ENCODE measurements at regions not wholly inside any gene's neighbourhood (a gene's known extent, or its start where the extent isn't known, plus 50 kb on each side); places are given as distances from the start of the nearest gene placed in this dataset.

DNA sequence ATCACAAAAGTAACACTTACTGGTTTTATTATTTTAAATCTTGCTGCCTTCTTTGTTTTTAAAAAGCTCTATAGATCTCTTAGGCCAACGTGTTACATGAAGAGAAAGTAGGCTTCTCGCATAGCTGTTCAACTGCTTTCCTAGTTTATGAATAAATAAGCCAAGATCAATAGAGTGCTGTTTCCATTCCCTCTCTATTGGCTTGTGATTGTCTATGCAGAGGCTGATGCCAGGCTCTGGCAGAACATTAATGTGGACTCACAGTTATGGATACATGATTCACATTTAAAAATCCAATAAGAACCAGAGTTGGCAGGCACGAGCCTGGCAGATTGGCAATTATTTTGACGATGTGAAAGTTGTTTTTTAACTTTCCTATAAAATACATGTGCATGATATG, 137.5 kb downstream of the GNAT3 start:
- TF ChIP-seq, protein P1, sequence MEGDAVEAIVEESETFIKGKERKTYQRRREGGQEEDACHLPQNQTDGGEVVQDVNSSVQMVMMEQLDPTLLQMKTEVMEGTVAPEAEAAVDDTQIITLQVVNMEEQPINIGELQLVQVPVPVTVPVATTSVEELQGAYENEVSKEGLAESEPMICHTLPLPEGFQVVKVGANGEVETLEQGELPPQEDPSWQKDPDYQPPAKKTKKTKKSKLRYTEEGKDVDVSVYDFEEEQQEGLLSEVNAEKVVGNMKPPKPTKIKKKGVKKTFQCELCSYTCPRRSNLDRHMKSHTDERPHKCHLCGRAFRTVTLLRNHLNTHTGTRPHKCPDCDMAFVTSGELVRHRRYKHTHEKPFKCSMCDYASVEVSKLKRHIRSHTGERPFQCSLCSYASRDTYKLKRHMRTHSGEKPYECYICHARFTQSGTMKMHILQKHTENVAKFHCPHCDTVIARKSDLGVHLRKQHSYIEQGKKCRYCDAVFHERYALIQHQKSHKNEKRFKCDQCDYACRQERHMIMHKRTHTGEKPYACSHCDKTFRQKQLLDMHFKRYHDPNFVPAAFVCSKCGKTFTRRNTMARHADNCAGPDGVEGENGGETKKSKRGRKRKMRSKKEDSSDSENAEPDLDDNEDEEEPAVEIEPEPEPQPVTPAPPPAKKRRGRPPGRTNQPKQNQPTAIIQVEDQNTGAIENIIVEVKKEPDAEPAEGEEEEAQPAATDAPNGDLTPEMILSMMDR (conservative IDR thresholded peaks at IDR 0.05; ENCODE audit: low read length): no peak
- no peak for TF ChIP-seq EZH2phosphoT487 (IDR thresholded peaks at IDR 0.05; ENCODE audit: borderline replicate concordance, low read depth, low read length)

Data from OCI-LY7 (cell line).